Ovary (tissue), 3 donors: ENCODE measurements at regions not wholly inside any gene's neighbourhood (a gene's known extent, or its start where the extent isn't known, plus 50 kb on each side); places are given as distances from the start of the nearest gene placed in this dataset.
"Not testable (repeated sequence)": the region's sequence is repeated elsewhere in the genome, so short reads cannot be mapped to it uniquely, and the experiment has no call there.

ENCODE experiments used
- EP300 ChIP-seq: sonication (generic); formaldehyde crosslinking; IDR thresholded peaks from one replicate; pipeline ENCODE4 v1.6.1; 2017; ENCODE audit warnings: antibody characterized with exemption
- POLR2A ChIP-seq: fragments of 450-650 bp; IDR thresholded peaks from one replicate; pipeline ENCODE4 v1.6.1; 2017; ENCODE audit warnings: antibody characterized with exemption, mild to moderate bottlenecking, moderate library complexity
- TF ChIP-seq, protein P1 (sequence below), 3 donors: fragments of 450-650 bp in 2 of 3; fragments of 200-600 bp in 1 of 3; IDR thresholded peaks; one replicate each; pipeline versions ENCODE4 v1.5.1 to v1.8.0; 2016 to 2022; ENCODE audit warnings: antibody characterized with exemption in 3 of 3, mild to moderate bottlenecking in 1 of 3
- donor health status: DM: no; HTN: no; CAD: no.

DNA sequence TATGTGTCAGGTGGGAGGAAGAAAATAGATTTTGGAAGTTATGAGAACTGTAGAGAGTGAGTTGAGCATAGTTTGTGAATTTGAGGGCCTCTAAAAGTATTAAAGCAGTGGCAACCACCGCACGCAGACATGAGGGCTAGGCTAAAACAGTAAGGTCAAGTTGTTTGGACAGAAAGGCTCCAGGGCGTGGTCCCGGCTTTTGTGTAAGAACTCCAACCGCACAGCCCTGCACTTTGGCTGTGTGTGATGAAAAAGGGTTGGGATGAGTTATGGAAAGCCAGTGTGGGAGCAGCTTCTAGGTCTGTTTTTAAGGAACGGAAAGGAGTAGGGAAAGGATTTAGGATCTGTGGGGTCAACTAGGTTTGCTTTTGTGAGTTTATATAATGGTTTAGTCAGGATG lies 50.5 kb upstream of the SERPINE2 start:
- TF ChIP-seq, protein P1, sequence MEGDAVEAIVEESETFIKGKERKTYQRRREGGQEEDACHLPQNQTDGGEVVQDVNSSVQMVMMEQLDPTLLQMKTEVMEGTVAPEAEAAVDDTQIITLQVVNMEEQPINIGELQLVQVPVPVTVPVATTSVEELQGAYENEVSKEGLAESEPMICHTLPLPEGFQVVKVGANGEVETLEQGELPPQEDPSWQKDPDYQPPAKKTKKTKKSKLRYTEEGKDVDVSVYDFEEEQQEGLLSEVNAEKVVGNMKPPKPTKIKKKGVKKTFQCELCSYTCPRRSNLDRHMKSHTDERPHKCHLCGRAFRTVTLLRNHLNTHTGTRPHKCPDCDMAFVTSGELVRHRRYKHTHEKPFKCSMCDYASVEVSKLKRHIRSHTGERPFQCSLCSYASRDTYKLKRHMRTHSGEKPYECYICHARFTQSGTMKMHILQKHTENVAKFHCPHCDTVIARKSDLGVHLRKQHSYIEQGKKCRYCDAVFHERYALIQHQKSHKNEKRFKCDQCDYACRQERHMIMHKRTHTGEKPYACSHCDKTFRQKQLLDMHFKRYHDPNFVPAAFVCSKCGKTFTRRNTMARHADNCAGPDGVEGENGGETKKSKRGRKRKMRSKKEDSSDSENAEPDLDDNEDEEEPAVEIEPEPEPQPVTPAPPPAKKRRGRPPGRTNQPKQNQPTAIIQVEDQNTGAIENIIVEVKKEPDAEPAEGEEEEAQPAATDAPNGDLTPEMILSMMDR (IDR thresholded peaks at IDR 0.05), result not testable (repeated sequence)
- TF ChIP-seq POLR2A, EP300: not testable (repeated sequence)
